HG02588 (cell line): ENCODE measurements at regions not wholly inside any gene's neighbourhood (a gene's known extent, or its start where the extent isn't known, plus 50 kb on each side); places are given as distances from the start of the nearest gene placed in this dataset.

Experiments used
- ATAC-seq: cut with Tn5 transposase; IDR thresholded peaks from one replicate; pipeline ENCODE4 v1.9.1; 2021; ENCODE audit warnings: mild to moderate bottlenecking, moderate library complexity; ENCODE audit not compliant: unreplicated experiment

DNA sequence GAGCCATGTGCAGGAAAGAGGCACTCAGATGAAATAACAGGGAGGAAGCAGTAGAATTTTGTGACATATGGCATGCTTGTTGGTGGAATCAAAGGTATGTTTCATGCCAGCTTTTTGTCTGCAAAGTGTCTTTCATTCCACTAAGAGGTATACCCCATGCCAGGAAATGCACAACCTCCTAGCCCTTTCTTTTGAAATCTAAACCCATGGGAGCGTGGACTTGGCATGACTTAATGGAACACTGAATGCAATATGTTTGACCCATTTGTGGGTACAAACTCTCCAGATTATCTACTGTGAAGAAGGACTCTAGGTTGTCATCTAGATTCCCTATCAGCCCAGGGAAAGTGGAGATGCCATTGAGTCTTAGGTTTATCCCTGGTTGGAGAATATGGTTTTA lies 338.3 kb upstream of the TEX13C start:
- no peak for ATAC-seq

DNA sequence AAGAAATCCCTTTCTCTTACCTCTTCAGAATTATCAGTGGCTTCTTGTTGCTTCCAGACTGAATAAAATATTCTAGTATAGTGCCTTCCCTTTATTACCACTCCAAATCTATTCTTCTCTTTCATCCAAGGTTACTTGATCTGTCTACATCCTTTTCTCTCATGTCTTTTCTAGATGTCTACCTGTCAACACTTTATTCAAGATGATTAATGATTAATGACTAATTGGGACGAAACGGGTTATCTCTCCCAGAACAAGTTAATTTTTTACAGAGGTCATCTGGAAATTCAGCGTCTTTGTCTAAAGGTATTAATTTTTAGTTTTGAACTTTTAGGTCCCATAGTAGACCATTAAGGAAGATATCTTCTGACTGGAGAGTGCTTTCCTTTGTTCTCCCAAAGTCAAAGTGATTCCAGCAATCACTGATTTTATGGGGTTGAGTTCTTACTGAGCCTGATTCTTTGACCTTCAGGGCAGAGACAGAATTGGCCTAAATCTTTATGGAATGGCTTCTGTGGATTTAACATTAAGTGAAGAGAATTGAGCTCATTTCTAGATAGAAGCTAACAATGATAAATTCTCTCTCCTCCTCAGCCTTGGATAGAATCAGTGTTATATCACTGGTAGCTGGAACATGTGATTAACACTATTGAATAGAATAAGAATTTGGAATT lies 335.4 kb upstream of the TEX13C start:
- ATAC-seq, result no peak

DNA sequence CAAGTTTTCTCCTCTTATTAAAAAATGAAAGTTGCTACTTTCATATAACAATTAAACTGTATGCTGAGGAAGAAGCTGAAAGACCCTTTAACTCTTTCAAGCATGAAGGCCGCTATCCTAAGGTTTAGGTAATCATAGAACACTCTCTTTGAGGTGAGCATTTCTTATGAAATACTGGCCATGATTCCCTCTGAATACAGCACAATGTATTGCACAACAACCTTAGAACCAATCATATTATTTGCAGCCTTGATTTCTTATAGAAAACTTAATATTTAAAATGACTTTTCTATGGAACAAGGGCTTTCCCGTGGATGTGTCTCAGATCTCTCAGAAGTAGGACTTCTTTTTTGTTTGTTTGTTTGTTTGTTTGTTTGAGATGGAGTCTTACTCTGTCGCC lies 333.4 kb upstream of the TEX13C start:
- ATAC-seq, result no peak

DNA sequence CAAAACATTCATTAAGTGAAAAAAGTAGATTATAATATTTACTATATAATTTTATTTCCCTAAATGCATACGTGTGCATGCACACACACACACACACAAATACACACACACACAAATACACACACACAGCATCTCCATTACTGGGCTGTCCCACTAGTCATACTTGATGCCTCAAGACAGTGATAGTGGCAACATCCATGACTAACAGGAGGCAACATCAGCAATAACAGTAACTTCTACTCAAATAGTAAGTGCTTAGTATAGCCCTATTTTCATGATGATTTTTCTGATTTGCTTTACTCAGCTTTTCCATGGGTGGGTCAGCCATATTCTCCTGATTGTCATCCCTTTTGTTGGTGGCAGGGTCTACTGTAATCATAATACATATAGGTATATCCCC lies 325.9 kb upstream of the TEX13C start:
- no peak for ATAC-seq

DNA sequence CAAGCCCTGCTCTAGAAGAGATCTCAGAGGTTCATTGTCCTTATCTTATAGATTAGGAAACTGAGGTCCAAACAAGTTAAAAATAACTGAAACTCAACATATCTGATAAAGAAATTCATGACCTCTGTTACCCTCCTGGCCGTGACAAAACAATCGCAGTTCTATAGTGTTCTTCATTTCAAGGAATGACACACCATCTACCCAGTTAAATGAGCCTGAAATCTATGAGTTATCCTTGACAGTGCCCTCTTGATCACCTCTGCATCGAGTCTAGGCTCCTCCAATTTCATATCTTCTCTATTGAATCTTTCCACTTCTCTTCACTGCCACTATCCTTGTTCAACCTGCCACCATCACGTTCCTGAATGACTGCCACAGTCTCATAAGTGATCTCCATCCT lies 325.3 kb upstream of the TEX13C start:
- ATAC-seq, result no peak

DNA sequence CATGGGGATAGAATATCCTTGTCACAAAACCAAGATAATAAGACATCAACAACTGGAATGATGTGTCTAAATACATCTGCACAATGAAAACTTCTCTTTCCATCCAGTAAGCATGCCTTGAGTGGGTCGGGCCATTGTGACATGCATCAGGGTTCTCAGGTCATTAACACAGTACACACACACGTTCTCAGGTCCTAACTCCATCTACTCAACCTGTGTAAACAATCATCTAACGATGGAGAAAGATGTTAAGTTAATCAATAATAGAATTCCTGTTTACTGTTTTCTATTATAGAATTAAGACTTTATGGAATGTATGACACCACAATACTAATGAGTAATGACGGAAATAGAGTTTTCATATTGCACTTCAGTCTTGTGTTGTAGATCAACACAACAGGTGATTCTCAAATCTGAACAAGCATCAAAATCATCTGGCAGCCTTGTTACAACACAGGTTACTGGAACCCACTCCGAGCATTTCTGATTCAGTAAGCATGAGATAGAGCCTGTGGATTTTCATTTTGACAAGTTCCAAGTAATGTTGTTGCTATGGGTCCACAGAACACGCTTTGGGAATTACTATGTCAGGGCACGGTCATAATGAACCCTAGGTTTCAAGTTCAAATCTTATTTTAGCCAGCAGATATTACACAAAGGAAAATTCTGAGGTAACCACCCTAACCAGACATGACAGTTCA lies 315.8 kb upstream of the TEX13C start:
- ATAC-seq, result no peak

DNA sequence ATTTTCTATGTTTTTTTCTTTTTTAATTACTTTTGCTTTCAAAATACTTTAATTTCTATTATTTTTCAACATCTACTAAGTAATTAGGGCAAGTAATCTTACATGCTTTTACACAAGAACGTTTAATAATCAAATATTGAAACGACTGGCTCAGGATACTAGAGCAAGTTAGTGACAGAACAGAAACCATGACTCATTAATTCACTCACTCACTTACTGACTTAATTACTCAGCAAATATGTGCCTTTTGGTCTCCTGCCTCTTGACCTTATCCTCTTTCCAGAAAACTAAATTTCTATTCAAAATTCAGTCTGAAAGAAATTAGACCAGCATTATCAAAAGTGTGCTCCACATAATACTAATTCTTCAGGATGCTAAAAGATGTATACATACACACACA lies 314.9 kb upstream of the TEX13C start:
- no peak for ATAC-seq

DNA sequence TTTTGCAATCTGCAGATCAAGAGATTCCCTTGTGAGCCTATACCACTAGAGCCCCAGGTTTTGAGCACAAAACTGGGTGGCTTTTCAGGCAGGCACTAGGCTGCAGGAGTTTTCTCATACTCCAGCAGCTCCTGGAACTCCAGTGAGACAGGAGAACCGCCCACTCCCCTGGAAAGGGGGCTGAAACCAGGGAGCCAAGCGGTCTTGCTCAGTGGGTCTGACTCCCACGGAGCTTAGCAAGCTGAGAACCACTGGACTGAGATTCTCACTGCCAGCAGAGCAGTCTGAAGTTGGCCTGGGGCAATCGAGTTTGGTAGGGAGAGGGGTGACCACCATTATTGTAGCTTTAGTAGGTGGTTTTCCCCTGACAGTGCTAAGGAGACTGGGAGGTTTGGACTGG lies 313.8 kb upstream of the TEX13C start:
- ATAC-seq, result no peak

DNA sequence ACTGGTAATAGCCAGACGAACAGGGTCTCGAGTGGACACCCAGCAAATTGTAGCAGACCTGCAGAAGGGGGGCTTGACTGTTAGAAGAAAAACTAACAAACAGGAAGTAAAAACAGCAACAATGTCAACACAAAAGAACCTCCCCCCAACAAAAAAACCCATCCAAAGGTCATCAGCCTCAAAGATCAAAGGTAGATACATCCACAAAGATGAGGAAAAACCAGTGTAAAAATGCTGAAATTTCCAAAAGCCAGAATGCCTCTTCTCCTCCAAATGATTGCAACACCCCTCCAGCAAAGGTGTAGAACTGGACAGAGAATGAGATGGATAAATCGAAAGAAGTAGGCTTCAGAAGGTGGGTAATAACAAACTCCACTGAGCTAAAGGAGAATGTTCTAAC lies 313.0 kb upstream of the TEX13C start:
- no peak for ATAC-seq

DNA sequence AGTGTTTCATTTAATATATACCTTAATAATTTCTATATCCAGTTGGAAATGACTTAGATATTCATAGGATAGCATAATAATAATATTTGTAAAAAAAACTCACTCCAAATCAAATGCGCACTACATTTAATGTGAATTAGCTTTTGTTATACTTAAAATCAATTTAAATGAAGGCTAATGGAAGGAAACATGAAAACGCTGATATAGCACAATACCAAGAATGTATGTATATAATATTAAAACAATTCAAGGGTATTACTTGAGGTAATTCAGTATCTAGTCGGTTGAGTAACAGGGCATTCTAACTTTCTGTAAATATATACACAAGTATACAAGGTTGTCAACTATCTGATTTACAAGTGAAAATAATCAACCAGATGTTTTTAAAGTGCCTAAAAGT lies 307.1 kb upstream of the TEX13C start:
- ATAC-seq, result no peak

DNA sequence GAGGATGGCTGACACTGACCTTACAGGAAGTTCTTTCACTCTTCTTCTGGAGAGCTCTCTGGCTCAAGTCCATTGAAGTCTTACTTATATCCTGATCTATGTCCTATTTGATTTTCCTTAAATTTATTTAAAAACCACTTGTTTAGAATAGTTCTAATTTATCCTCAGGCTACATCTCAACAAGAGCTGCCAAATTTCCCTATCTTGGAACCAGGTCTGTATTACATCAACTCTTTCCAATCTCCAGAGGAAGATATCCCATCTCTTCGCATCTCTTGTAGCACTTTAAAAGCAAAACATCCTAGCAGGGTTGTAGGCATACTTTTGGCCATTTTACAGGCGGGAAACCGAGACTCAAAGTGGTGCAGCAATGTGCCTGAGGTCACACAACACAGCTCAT lies 290.5 kb upstream of the TEX13C start:
- no peak for ATAC-seq
